Panc1 (cell line): ENCODE measurements at regions not wholly inside any gene's neighbourhood (a gene's known extent, or its start where the extent isn't known, plus 50 kb on each side); places are given as distances from the start of the nearest gene placed in this dataset.

Experiments used
- CTCF ChIP-seq: fragments of 450-650 bp; IDR thresholded peaks from 2 replicates; pipeline ENCODE4 v1.5.1; 2017; ENCODE audit warnings: mild to moderate bottlenecking
- POLR2AphosphoS5 ChIP-seq: IDR thresholded peaks from 2 replicates; pipeline ENCODE4 v1.6.1; 2012; ENCODE audit warnings: mild to moderate bottlenecking, low read depth, low read length, moderate library complexity
- REST ChIP-seq, 2 experiments: IDR thresholded peaks; 2 replicates each; pipeline ENCODE4 v1.6.1; 2011 to 2012; ENCODE audit warnings: low read depth in 2 of 2, control low read depth in 1 of 2, low read length in 1 of 2, mild to moderate bottlenecking in 1 of 2, moderate library complexity in 1 of 2; ENCODE audit not compliant: insufficient read depth in 1 of 2
- SIN3A ChIP-seq: IDR thresholded peaks from 2 replicates; pipeline ENCODE4 v1.6.1; 2012; ENCODE audit warnings: low read depth, mild to moderate bottlenecking, low read length, moderate library complexity, borderline replicate concordance; ENCODE audit not compliant: insufficient read depth

GRCh38 chr1:55534565-55535121 is 319.5 kb upstream of the USP24 start:
- TF ChIP-seq SIN3A (no peak), CTCF (no peak), POLR2AphosphoS5 (no peak), REST (IDR thresholded peaks at IDR 0.05; ENCODE audit: insufficient read depth in 1 of 2, low read depth in 2 of 2, low read length in 1 of 2) (no peak)
